ENCODE measurements at regions not wholly inside any gene's neighbourhood (a gene's known extent, or its start where the extent isn't known, plus 50 kb on each side); places are given as distances from the start of the nearest gene placed in this dataset.
"Not testable (repeated sequence)": the region's sequence is repeated elsewhere in the genome, so short reads cannot be mapped to it uniquely, and the experiment has no call there.

DNA sequence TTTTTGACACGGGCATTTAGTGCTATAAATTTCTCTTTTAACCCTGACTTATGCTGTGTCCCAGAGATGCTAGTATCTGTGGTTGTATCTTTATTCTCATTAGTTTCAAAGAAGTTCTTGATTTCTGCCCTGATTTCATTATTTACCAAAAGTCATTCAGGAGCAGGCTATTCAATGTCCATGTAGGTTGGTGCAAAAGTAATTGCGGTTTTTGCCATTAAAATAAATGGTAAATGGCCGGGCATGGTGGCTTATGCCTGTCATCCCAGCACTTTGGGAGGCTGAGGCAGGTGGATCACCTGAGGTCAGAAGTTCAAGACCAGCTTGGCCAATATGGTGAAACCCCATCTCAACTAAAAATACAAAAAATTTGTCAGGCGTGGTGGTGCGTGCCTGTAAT, 1097.4 kb upstream of the SLIT2 start:
- not testable (repeated sequence) for DNase-seq (ENCODE audit: low read depth)

DNA sequence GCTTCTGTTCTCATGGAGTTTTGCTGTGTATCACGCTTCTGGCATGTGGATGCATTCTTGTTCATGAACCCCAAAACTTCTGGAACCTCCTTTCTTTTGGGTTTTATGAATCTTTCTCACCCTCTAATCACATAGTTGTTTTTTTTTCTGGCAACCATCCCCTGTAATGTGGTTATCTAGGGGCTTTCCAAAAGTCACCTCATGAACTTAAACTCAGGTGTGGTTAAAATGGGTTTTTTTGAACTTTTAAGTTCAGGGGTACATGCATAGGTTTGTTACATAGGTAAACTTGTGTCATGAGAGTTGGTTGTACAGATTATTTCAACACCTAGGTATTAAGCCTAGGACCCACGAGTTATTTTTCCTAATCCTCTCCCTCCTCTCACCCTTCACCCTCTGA, 1099.4 kb upstream of the SLIT2 start:
- no peak for DNase-seq (ENCODE audit: low read depth)

DNA sequence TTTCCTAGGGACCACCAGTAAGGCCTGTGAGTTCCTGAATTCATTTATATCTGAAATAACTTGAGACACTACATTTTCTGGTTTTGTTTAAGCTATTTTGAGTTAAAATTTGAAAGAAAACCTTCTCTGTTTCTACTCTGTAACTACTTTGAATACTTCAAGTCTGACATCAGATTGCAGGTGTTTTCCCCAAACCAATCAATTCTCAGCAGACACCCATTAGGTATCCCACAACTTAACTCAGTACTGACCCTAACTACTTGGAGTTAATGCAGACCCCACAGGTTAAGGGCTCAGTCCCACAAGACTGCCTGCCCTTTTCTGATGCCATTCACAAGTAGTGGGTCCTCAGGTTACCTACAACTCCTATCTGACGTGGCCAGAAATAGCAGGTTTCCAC, 1100.0 kb upstream of the SLIT2 start:
- DNase-seq (ENCODE audit: low read depth) = no peak

DNA sequence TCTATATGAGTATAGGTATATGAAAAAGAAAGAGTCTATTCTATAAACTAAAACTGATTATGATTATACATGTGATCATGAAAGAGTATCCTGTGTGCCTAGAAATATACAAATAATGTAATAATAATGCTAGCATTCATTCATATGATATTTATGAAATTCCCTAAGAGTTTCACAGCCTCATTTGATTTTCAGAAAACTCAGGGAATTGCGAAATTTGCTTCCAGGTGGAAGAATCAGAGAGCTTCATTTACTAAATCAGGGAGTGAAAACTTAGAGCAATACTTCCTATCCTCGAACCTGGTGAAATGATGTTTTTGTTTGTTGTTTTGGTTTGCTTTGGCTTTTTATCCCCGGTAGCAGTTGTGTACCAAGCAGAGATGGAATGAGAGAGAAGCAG, 1105.7 kb upstream of the SLIT2 start:
- no peak for DNase-seq (ENCODE audit: low read depth)

DNA sequence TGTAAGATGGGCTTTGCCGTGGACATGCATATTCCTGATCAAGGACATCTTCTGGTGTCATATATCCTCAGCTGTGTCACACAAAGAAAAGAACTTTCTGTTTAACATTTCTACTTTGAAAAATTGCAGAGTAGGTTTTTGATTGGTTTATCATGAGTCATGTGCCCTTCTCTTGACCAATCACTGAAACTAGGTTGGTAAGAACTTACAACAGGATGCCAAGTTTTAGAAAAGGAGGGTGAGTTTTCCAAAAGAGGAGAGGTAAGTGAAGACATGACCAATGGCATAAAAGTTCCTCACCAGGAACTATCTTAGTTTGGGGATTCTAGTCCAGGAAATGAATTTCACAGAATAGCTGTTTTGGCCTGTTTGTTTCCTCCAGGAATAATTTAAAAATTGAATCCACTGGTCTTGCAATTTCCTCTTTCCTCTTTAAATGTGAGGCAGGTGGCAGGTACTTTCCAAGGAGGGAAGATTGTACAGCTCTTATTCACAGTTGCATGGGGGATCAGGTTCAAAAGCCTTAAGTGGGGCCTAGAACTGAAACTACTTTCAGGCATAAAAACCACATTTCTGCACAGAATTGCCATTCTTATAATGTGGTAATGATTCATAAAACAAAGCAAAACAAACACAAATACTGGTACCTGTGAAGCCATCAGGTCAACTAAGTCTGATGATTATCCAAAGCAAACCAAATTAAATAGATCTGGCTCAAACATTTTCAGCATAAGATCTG, 1114.5 kb upstream of the LCORL start:
- DNase-seq (ENCODE audit: low read depth) = no peak

DNA sequence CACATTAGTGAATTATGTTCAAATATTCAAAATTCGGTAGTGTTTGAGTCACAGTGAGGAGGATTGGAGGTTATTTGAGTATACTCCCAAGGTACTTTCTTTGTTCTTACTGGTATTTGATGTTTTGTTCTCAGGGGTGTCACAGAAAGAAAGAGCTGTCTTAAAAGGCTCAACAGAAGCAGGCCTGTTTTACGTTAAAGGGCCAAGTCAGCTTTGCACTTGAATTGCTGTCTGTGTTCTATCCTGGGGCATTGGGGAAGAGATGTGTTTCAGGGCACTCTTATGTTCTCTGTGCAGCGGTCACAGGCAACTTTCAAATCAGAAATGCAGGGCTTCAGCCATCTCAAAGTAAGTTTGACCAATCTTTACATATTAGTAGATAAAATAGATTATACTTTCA, 1113.1 kb upstream of the LCORL start:
- DNase-seq (ENCODE audit: low read depth) = no peak

DNA sequence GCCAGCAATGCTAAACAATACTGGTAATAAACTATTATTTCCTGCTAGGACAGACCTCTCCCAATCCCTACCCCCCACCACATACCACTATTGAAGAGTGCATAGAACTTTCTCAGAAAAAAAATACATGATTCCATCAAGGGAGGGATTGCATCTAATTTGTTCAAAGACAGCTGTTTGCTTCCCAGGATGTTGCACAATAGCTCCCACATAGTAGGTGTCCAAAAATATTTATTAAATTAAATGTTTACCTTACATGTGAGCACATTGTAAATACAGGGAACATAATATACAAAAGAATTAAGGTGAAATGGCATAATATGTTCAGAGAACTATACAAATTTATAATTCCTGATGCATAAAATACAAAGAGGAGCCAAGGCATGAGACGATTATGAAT, 1111.8 kb upstream of the LCORL start:
- no peak for DNase-seq (ENCODE audit: low read depth)

DNA sequence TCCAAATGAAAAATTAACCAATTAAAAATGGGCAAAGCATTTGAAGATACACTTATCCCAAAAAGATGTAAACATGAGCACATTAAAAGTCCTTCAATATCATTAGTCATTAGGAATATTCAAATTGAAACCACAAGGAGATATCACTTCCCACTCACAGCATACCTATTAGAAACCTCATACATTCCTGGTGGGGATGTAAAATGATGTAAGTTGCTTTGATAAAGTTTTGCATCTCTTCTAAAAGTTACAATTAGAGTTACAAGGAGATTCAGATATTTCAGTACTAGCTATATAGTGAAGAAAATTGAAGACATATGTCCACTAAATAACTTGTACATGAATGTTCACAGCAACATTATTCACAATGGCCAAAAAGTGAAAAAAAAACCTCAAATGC, 1109.3 kb upstream of the LCORL start:
- no peak for DNase-seq (ENCODE audit: low read depth)

DNA sequence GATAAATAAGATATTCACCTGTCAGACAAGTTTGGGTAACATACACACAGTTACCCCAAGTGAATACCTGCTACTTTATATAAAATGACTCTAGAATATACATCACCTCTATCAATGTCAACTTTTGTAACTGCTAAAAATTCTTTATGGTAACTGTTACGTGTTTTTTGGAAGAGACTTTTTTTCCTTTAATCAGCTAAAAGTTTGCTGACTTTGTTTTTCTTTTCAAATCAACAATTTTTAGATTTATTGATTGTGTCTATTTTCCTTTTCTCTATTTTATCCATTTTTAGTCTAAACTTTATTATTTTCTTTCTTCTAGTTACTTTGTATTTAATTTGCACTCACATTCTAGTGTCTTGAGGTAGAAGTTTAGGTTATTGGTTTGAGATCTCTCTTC, 1106.6 kb upstream of the LCORL start:
- DNase-seq (ENCODE audit: low read depth) = no peak

DNA sequence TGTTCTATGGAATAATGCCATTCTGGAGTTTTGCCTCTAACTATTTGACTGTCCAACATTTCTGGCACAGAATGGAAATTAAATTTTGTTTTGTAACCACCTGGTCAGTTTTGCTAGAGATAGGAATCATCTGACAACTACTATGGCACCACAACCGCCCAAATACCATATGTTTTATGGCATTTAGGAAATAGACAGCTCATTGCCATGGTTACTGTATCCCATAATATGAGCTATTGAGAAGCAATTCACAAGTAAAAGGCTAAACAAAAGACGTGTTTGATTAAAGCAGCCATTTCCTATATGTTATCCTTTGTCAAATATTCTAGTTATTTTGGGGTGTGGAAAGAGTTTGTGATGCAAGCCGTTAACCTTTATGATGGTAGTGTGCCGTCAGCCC, 1105.3 kb upstream of the LCORL start:
- DNase-seq (ENCODE audit: low read depth) = no peak

DNA sequence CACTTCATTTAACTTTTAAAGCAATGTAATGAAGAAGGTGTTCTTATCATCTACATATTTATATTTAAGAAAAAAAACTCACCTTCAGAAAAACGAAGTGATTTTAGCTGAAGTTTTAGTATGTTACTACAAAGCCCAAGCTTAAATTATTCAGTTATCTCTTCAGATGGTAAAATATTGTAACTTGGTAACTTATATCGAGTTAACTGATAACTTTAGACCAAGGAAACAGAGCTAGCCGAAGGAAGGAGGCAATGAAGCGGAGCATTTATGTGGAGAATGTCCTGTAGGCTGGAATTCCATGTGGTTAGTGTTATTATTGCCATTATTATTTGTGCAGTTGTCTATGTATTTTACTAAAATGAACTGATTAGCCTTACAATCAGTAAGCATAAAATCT, 1102.1 kb upstream of the LCORL start:
- DNase-seq (ENCODE audit: low read depth) = no peak

DNA sequence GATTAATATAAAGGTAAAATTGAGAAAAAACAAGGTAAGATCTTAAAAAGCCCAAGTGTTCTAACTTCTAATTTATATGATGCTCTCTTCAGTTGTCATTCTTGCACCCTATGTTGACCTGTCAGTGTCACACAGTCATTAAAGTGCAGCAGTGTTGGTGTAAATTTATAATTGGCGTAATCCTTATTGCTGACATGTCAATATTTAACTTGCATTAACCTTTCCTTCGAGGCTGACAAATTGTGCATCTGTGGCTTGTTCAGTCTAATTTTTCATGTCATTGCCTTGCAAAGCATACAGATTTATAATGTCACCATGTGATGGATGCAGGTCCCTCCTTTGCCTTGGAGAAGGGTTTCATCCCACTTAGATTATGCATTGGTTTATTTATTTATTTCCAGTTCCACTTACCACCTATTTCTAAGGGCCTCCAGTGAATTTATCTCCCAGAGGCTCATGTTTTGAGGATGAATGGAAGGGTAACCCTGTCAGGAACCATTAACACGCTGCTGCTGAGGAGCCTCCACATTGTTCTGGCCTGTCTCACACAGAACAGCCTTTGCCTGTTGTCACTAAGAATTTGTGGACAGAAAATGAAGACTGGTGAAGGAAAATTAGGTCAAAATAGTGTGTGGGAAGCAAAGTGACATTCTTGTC, 1098.5 kb upstream of the LCORL start:
- DNase-seq (ENCODE audit: low read depth) = no peak

DNA sequence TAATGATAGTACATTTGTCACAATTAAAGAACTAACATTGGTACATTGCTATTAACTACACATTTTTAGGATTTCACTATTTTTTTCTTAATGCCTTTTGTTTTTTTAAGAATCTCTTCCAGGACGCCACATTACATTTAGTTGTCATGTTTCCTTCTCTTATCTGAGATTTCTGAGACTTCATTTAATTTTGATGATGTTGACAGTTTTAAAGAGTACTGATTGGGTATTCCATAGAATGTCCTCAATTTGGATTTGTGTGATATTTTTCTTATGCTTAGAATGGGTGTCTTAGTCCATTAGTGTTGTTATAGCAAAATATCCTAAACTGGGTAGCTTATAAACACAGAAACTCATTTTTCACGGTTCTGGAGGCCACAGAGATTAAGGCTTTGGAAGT, 1095.5 kb upstream of the LCORL start:
- no peak for DNase-seq (ENCODE audit: low read depth)

DNA sequence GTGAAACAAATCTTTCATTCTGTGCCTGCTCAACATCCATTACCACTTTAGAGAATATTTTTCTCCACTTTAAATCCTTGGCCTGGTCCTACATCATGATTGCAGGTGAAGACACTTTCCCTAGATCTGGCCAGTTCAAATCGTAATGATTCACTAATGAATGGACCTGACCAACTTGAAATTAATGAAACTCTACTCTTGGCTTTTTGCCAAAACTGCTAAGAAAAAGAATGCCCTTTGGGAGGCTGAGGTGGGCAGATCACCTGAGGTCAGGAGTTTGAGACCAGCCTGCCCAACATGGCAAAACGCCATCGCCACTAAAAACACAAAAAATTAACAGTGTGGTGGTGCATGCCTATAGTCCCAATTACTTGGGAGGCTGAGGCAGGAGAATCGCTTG, 1082.6 kb upstream of the LCORL start:
- no peak for DNase-seq (ENCODE audit: low read depth)

DNA sequence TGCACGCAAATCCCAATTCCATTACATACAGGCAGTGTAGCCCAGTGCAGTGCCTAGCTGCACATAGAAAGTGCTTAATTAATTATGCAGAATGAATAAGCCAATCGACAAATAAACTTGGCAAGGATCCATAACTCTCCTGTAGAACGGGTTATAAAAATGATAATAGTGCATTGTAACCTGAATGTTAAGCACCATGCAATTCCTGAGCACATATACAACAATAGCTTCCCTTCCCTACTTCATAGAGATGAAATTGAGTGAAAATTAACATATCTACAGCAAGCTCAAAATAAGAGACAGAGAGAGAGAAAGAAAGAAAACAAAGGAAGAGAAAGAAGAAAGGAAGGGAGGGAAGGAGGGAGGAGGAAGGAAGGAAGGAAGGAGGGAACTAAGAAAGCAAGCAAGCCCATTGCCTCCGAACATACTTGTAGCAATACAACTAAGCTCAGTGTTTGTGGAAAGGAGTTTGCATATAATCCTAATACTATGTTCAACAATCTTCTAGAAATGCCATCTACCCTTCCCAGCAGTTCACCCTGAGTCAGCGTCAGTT, 1074.0 kb upstream of the LCORL start:
- no peak for DNase-seq (ENCODE audit: low read depth)

DNA sequence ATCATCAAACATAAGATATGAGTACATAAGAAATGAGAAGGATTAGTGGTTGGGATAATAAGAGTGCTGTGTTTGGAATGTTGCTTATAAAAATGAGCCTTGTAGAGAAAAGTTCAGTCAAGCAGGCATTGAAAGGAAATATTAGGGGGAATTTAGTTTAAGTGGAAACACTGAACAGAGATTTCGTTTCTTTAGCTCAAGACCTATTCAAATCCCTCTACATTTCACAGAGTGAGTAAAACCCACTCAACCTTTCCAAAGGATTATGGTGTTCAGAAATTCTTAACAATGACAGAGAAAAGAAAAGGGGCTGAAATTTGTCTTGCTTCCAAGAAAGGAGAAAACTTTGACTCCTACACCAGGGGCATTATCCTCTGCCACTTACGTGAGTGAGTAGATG, 1072.4 kb upstream of the LCORL start:
- DNase-seq (ENCODE audit: low read depth) = no peak

DNA sequence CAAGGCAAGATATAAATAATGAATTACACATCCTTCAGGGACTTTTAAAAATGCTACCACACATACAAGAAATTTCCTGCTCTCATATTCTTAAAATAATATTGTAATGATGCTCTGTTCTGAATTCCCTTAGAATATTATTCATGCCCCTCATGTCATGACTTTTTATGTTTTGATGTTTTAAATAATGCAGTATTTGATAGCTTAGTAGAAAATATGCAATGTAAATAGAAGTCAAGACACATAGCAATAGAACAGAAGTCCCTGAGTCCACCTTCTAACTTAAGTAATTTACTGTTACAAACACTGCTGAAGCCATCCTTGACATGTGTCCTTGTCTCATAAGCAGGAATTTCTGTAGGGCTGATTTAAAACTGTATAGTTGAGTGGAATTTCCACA, 1071.2 kb upstream of the LCORL start:
- DNase-seq (ENCODE audit: low read depth) = no peak

DNA sequence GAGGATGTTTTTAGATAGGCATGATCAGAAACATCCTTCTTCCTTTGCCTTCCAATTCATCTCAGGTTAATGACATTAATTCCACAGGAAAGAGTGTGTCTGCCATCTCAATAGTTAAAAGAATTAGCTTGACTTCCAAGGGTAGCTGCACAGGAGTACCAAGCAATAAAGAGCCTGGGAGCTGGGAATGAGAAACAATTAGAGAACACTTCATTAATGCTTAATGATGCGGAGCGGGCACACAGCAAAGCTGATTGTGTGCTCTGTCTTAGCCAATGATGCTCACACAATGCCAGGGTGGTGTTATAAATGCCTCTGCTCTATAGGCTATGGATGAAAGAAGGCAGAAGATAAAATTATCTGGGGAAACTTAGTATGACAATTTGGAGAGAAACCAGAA, 1052.5 kb upstream of the LCORL start:
- no peak for DNase-seq (ENCODE audit: low read depth)

DNA sequence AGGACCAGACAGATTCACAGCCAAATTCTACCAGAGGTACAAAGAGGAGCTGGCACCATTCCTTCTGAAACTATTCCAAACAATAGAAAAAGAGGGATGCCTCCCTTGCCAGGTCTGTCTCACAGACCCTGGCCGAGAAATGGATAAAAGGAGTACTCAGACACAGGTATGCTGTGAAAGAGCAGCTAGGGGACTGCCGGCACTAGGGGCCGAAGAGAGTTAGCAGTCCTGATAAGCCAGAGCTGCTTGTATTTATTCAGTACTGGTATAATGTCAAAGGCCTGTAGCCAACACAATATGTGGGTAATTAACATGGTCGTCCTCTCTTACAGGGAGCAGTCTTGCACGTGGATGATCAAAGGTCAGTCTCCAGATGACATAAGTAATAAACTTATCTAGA, 1042.1 kb upstream of the LCORL start:
- no peak for DNase-seq (ENCODE audit: low read depth)

DNA sequence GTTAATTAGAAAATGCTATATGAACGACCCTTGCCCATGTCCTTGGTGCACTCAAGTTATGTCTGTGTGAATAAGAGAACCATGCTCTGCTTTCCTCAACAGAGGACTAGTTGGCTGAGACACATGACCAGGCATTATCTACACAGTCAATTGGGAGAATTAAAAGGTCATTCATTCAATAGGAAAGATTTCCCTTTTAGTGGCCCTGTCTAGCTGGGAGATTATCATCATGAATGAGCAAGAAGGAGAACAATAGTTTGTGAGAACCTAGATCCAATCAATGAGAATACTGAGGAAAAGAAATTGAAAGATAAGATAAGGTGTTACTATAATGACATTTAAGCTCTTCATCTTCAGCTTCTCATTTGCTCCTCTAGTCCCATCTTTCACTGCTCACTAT, 1033.4 kb upstream of the LCORL start:
- DNase-seq (ENCODE audit: low read depth) = no peak

DNA sequence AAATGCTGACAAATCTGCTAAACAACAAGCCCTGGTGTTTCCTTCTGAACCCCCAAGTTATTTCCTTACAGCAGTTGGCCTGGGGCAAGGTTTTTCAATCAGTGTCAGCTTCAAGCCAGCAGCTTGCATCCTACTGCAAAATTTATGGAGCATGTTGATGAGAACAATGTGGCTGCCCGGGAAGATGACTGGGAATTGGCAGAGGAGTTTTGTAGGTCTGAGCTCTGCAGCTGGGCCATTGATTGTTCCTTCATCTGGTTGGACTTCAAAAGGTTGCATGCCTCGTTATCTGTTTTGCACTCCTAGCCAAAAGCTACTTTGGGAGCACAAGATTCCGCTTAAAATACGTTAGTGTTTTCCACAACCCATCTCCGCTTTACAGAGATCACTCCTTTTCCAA, 1030.3 kb upstream of the LCORL start:
- DNase-seq (ENCODE audit: low read depth) = no peak

DNA sequence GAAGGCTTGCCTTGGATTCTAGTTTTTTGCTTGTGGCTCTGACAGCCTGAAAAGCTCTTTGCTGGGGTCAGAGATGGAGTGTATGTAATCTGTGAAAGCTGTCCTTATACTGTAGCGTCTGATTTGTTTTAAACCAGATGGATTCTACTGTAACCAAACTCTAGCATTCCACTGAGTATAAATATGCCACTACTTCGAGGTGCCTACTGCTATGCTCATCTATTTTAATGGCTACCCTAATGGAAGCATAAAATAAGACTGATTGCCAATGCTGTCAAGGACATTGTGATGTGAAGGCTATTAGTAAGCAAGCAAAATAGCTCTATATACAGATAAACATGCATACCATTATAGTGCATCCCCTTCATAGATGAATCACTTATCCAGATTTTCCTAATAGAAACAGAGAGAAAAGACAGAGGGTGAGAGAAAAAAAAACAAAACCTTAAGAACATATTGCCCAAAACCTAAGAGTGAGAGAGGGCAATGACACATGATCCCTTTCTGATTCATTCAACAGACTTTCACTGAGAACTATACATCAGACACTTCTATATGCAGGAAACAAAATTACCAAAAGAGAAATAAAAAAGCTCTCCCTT, 1025.8 kb upstream of the LCORL start:
- DNase-seq (ENCODE audit: low read depth) = no peak

DNA sequence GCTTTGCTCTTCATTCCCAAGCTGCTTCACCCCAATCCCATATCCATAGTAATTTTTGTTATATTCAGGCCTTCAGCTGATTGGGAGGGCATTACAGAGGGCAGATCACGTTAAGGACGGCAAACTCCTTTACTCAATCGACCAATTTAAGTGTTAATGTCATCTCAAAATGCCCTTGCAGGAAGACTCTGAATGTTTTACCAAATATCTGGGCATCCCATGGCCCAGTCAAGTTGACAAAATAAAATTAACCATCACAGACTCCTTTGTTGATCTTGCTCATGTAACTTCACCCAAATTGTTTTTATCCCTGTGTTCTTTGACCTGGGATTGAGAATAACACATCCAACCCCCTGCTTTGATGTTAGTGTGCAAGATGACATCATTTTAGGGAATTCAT, 1018.3 kb upstream of the LCORL start:
- DNase-seq (ENCODE audit: low read depth) = no peak

DNA sequence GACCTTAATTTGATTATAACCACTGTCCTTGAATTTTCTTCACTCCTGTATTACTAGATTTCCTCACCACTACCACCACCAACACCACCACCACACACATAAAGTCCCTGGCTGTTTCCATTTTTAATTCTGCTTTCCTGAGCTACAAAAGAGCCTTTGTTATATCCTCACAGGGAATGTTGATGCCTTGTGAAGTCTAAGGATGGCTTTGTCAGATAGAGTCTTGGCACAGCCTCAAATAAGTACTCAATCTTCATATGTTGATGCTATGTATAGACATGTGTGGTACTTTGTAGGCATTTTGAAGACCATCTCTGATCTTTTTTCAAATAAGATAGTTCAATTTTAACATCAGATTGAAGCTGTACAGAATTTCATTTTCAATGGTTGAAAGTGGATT, 1016.7 kb upstream of the LCORL start:
- no peak for DNase-seq (ENCODE audit: low read depth)
